EH (cell line): ENCODE measurements at regions not wholly inside any gene's neighbourhood (a gene's known extent, or its start where the extent isn't known, plus 50 kb on each side); places are given as distances from the start of the nearest gene placed in this dataset.

Experiments used
- DNase-seq: peaks from one replicate; pipeline ENCODE4 v3.0.0-alpha.2; 2015; ENCODE audit warnings: low read depth

DNA sequence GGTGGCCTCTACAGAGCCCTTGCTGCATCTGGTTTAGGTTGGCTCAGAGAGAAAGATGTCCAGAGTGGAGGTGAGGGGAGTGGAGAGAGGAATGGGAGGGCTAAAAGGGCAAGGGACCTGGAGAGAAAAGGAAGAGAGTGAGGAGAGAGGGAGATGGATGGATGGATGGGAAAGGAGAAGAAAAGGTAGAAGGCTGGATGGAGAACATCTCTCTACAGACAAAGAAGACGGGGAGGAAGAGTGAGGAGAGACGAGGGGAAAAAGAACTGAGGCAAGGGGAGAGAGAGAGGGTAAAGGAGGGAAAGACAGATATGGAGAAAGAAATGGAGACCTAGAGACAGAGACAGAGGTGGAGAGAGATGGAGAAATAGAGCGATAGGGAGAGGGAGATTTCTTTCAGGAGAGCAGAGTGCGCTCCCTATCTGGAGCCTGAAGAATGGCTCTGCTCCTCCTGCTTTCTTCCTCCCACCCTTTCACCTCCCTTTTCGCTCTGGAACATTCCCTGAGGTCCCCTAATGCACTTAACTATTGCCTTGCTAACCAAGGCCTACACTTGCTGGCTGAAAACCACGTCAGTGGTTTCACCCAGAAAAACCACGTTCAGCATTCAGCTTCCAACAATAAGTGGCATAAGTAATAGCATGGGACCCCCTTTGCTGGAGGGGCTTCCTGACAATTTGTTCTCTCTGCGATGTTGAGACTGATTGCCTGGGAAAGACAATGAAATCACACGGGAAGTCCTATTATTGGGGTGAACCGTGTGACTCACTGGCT lies 286.3 kb downstream of the CDH26 start:
- no peak for DNase-seq

DNA sequence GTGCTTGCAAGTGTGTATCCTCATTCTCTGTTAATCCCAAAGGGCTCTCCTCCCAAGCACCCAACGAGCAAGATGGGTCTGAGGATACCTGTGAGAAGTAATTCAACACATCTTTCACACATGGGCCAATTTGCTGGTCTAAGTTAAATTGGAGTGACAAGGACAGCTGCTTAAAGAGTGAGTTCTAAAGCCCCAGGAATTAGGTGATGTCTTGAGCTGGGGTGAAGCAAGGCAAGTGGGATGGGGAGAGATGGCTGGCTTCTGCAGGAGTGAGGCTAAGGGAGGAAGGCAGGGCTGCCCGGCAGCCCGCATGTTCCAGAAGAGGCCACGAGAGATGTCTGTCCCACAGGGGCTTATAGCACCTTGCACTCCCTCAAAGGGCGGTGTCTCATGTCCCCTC lies 288.5 kb downstream of the CDH26 start:
- DNase-seq = no peak

DNA sequence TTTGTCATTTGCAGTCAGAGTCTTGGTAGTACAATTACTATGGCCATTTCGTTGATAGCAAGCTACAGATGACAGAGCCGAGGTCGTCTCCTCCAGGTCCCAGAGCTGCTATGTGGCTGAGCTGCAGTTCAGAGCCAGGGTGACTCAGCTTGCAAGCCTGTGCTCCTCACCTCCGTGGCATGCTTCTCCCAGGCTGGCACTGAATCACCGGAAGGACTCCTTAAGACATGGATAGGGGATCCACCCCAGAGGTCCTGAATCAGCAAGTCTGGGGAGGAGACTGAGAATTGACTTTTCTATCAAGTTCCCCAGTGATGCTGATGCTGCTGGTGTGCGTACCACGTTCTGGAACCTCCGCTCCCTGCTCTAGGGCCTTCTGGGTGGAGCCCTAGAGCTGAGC lies 291.2 kb downstream of the CDH26 start:
- DNase-seq = peak; percentile 98

DNA sequence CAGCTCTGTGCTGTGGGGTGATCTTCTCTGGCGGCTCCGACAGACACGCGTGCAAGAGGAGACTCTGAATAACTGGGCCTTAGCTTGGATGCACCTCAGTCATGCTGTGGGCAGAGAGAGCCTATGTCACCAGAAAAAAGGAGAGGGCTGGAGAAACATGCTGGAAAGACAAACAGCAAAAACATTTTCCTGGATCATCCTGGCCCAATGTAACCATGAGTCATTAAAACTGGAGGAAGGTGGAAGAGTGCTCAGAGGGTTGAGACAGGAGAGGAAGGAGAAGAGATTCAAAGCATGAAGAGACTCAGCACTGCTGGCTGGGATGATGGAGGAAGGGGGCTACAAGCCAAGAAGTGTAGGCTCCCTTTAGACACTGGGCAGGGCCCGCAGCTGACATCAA lies 292.0 kb downstream of the CDH26 start:
- DNase-seq = peak; percentile 37

DNA sequence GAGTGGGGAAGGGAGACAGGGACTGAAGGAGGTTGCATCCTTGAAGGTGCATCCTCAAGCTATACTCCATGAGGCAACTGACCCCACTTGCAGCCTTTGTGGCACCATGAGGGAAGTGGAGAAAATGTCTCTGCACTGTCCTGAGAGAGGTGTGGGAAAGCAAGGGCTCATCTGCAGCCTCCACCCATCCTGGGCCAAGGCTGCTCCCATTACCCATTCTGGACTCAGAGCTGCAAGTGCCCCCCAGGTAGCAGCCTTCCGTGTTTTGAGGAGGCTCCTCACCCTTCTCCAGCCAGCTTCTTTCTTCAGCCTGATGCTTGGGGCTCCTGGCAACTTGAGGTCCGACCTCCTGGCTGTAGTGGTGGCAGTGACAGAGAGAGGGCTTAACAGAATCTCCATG lies 294.6 kb downstream of the CDH26 start:
- DNase-seq = no peak

DNA sequence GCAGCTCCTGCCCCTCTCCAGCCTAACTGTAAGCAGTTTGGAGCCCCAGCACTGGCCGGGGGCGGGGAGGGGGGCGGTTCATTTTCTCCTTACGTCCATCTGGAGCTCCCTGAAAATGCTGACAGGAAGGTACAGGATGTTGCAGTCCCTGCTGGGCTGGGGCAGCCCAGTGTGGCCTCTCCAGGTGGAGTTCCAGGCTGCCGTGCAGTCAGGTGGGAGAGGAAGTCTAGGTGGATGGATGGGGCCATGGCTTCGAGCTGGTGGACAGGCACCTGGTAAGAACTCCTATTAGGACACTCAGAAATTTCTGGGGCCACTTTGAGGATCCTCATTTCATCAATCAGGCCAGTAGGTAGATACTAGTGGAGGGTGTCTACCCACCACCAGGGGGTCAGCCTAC lies 295.2 kb downstream of the CDH26 start:
- DNase-seq = no peak

DNA sequence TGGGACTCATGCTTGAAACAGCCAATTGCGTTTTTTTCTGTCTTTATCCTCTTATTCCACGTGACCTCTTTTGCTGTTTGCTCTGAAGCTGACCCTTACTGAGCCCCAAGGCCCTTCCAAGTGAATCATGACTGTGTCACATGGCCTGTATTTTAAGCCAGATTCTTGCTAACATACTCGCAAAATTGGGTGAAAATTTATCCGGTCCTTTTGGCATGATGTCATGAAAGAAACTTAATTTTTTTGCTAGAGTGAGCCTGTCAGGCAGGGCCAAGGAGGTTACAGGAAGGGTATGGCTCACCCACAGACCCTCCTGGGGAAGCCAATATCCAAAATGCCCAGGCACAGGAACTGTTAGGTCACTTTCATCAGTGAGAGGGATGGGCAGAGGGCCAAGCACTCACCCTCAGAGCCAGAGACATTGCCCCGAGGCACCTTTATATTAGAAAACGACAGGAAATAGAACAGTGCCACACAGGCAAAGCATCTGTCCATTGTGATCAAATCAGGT lies 296.7 kb downstream of the CDH26 start:
- peak; percentile 88 for DNase-seq

DNA sequence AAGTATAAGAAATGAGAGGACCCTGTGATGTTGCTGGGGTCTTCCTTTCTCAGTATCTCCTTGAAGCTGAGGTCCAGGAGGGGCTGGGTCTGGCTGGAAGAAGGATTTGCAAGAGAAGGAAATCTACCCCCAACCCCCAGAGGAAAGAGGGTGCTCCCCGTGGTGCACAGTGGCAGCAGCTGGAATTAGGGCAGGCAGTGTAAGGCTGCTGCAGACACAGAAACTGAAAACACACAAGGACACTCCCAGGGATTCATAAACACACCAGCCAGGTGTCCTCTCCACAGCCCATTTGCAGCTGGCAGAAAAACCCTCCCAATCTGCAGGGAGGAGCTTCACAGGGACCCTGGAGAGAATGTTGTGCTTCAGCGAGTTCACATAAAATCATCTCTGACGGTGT lies 297.2 kb downstream of the CDH26 start:
- DNase-seq = no peak

DNA sequence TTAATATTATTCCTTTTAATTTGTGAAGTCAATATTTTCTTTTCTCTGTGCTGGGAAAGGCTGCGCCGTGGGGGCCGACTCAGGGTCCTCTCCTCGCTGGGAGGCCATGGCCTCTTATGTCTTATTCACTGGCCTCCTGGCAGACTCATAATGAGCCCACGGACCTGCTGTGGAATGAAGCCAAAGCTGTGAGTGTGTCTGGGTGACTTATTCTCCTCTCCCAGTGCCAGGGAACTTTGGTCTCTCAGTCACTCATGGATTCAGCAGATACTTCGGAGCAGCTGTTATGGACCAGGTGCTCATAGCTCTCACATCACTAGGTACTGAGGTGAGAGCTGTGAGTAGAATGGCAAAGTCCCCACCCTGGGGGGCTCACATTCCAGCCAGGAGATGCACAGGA lies 297.6 kb downstream of the CDH26 start:
- DNase-seq = peak; percentile 44

DNA sequence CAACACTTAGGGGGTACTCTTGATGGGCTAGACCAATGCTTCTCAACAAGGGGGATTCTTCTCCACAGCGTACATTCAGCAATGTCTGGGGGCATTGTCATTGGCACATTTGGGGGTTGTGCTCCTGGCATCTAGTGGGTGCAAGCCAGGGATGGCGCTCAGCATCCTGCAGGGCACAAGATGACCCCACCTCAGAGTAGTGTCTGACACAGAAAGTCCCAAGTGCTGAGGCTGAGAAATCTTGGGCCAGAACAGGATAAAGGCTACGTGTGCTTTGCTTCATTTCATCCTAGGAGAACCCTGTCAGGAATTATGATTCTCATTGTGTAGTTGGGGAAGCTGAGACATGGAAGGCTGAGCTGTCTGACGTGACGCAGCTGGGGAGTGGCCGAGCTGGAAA lies 298.6 kb downstream of the CDH26 start:
- DNase-seq = no peak

DNA sequence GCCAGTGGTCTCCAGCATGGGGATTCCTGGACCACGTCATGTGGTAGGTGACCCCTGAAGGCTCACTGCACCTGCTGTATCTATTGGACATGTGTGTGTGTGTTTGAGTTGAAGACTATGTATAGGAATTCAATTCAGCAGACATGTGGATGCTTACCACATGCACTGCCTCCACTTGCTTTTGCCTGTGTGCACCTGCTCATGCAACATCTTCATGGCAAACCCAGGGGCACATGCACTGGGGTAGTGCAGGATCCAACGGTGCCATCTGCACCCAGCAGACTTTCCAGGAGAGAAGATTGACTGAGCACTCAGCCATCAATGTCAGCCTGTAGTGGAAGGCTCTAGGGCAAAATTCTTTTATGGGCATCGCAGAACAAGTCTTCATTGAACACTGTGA lies 299.4 kb downstream of the CDH26 start:
- no peak for DNase-seq

DNA sequence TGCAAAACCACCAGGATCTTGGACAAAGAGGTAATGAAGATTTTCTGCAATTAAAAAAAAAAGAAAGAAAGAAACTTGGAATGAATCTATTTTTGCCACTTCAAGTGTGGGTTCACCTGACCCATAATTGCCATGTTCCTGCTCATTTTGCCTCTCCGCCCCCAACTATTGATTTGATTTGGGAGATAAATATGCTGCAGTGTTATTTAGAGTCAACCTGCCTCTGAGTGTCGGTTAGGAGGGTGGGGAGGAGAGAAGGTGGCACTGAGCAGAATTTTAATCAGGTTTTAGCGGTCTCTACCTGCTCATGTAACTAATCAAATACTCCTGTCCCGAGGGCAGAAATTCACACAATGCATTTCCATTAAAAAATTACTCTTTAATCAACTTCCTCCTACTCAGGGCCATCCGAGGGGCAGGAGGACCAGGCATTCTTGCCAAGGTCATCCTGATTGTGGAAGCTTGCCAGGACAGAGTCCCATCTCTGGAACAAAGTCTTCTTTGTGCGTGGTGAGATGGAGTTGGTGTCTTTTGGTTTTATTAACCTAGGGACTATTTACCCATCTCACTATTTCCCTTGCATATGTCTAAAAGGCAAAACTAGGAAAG lies 300.1 kb downstream of the CDH26 start:
- no peak for DNase-seq

DNA sequence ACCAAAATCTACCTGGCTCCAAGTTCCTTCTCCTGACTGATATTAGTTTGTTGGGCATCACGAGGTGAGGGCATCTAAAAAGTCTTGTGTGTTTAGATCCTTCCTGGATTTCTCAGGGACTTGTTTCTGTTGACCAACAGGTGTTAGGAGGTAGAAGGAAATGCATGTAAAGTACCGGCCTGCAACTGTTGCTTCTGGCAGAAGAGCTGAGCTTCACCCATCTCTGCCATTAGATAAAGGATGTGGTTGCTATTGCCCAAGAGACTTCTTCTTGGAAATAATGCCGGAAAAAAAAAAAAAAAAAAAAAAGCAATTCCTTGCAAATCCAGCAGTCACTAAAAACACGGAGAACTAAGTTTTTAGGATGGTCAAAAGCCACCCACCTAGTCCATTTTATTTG lies 303.1 kb downstream of the CDH26 start:
- no peak for DNase-seq

DNA sequence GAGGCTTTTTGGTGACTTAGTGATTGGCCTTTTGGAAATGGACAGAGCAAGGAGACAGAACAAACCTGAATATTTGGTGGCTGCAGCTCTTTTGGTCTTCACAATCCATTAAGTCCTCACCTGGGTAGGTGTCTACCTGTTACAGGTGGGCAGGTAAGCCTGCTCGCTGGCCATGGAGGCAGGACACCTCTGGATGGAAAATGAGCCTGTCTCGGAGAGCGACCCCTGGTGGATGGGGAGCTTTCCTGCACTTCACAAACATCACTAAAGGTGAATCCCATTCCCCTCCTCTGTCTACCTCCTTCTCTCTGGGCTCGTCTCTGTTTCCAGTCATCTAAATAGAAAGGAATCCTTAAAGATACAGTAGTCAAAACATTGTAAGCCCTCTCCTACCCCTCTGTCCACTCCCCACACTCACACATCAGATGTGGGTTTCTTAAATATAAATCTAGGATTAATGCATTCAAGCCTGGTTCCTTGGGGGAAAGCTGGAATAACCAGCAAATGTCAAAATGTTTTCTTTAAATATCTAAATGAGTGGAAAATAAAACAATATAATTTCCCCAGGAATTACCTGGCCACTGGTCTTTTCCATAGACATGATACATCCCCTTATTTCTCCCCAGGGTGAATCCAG lies 304.9 kb downstream of the CDH26 start:
- peak; percentile 43 for DNase-seq

DNA sequence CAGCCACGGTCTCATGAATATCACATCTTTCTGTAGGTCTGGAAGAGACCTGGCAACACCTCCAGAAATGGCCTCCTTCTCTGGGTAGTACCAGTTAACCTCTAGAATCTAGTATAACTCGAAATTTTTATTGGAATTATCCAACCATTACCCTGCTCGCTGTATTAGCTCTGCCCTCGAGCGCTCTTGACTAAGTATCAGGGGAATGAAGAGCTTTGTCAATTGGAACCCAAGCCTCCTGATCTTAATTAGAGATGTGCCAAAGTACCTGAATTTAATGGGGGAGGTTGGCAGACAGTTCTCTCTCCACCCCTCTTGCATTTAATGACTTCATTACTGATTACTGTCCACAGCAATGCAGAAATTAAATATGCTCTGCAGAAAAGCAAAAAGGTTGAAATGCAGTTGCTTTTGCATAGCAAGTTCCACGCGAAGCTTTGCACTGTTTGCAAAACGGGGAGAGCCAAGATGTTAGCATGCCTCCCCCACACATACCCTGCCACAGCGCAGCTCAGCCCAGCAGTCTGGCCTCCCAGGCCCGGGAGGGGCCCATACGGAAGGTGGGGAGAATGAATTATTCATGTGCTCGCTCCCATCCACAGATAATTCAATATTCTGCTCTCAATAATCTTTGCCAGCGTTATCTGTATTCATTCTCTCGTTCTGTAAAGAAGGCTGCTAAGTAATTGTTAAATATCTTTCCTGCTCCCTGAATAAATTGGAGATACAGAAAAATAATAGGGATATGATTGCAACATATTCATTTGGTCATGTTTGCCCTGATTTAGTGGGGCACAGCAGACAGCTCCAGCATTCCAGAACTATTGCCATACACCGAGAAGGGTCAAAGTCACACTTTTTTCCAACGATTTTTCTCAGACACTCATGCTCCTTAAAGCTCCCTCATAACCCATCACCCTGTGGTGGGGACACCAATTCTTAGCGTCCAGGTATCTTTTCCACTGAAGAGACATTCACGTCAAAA lies 305.8 kb downstream of the CDH26 start:
- DNase-seq = no peak

DNA sequence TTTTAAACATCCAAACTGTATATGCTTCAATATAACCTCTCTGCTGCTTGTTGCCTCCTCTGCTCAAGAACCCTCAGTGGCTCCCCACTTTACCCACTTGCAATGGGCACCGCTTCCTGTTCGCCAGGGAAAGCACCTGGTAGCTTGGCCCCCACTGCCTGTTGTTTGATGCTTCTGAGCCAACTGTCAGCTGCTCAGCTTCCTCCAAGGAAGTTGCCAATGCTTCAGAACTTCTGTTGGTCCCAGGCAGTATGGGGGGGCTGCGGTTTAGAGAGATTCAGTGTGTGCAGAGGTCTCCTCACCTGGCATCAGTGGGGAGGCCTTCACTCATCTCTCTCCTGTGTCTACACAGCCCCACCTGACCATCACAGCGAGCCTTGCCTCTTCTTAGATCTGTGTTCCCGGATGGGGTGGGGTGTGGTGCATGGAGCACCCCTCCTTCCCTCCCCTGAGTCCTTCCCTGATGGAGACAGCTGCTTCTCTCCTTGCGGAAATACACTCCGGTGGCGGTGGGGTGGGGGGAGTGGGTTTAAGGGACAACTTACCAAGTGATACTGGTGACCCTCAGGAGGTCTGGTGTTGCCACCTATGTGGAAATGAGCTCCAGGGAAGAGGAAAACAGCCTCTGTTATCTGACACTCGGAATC lies 308.1 kb downstream of the CDH26 start:
- DNase-seq = no peak

DNA sequence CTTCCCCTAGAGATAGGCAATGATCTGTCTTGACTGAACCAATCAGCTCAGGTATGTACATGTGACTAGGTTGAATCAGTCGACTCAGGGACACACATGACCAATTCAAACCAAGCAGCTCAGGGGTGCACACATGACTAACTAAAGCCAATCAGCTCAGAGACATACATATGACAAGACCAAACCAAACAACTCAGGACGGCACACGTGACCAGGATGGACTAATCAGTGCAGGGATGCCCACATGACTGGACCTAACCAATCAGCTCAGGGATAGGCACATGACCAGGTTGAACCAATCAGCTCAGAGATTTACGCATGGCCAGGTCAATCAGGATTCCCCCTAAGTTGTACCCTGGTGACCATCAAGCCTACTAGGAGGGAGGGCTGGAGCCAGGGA lies 310.3 kb downstream of the CDH26 start:
- DNase-seq = no peak

DNA sequence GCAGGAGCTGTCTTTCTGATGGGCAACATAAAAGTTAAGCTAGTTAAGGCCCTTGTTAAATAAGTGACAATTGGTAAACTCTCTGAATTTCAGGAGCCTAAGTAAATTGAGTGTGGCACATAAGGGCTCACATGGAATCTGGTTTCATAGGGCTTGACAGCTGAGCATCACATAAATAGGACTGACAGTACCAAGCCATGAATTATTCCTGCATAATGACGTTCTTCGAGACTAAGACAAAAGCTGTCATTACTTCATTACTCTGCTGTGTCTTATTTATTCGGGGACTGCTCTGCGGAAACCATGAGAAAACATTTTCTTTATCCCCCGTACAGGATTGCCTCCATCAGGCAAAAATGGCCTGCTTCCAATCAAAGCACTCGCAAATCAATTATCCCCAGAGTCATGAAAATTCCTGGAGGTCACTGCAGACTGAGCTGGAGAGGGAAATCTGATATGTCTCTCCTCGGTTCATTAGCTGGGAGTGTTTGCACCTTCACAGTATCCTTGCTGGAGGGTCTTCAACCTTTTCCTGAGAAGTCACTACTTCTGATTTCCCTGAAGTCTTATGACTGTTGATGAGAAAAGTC lies 311.4 kb downstream of the CDH26 start:
- DNase-seq = no peak

DNA sequence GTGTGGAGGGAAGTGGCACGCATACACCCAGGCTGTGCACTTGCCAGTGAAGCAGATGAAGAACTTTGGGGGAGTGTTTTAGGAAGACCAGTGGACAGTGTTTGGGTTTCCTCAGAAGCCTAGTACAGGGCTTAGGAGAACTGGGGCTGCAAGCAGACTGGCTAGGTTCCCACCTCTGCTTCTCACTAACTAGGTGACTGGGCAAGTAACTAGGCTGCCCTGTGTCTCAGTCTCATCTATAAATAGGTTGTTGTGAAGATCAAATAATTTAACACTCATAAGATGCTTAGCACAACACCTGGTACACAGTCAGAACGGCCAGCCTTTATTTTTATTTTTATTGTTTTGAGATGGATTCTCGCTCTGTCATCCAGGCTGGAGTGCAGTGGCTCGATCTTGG lies 312.1 kb downstream of the CDH26 start:
- DNase-seq = no peak

DNA sequence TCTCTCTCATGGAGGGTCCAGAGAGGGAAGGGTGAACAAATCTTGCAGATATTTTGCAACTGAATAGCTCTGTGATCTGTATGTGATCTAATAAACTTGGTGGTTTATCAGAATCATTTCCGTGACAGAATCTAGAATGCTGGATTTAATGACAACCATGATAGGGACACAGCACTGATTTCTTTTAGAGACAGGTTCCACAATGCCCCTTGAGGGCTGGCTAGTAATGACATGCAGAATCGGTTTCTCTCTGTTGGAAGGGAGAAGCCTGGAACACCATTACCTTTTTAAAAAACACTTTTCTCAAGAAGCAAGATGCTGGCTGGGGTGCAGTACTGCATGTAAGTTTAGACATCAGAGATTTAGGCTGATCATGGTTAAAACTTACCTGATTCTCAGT lies 313.4 kb downstream of the CDH26 start:
- peak; percentile 15 for DNase-seq

DNA sequence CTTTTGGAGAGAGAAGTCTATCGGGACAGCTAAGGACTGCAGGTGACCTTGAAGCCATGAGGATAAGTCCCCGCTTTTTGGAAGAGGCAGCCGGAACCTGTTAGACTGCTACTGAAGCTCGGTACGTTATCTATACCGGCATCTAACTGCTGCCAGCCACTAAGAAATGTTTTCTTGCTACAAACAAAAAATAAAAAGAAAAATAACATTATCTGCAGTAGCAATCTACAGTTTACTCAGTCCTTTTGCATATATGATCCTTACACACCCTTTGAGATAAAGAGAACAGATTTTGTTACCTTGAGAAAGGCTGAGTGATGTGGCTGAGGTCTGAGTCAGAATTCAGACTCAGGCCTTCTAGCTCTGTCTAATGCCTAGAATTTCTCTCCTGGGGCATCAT lies 314.6 kb downstream of the CDH26 start:
- no peak for DNase-seq
